K562 (cell line): ENCODE measurements at regions not wholly inside any gene's neighbourhood (a gene's known extent, or its start where the extent isn't known, plus 50 kb on each side); places are given as distances from the start of the nearest gene placed in this dataset.

Experiments used
- ATAC-seq: fragments of 200-7000 bp; cut with Tn5 transposase; 3 replicates; pipeline ENCODE4 v1.9.1; 2020; ENCODE audit warnings: moderate library complexity
- BruUV-seq: library from RNA; stranded (reverse); fragments of 400-500 nt; replicated peaks from 2 replicates; lab custom pipeline; 2021; lab: Mats Ljungman, UMichigan
- CTCF ChIA-PET: fragments of 300-600 bp; formaldehyde crosslinking; extraction: SDS; loops from one replicate; lab custom pipeline; 2021; ENCODE audit warnings: low intra/inter-chr PET ratio; lab: Yijun Ruan, JAX
- POLR2A ChIA-PET: fragments of 300-600, 350-650 bp; sonication (Branson Sonifier 250); formaldehyde crosslinking; extraction: SDS; loops from one replicate; lab custom pipeline; 2021; ENCODE audit warnings: antibody characterized with exemption, inconsistent platforms; lab: Yijun Ruan, JAX
- DNase-seq, 4 experiments: peaks; one replicate each; pipeline versions ENCODE4 v3.0.0 to v3.0.0-alpha.2; 2011 to 2018; ENCODE audit warnings: low spot score in 3 of 4, mixed read lengths in 3 of 4; ENCODE audit errors: extremely low read depth in 1 of 4
- FAIRE-seq: peaks from 2 replicates; lab custom pipeline; 2011; peaks lifted over from hg19 to GRCh38; lab: Jason Lieb, UNC
- H2AFZ ChIP-seq: 2 replicates; pipeline ENCODE4 v1.6.0; 2011; ENCODE audit warnings: low read depth, low read length, control low read depth, inconsistent platforms
- H3K27ac ChIP-seq: fragments of 200-600 bp; 3 replicates; pipeline ENCODE4 v1.8.0; 2011; ENCODE audit warnings: low read depth, mild to moderate bottlenecking, control low read depth, inconsistent platforms, low read length, moderate library complexity, mixed read lengths; ENCODE audit errors: extremely low read depth
- H3K27me3 ChIP-seq, 2 experiments: fragments of 300-600 bp in 1 of 2; 2 replicates in 1 of 2; 3 replicates in 1 of 2; pipeline versions ENCODE4 v1.6.0 to v1.8.0; 2011; ENCODE audit warnings: inconsistent platforms in 2 of 2, low read length in 2 of 2, mild to moderate bottlenecking in 1 of 2, mixed read lengths in 1 of 2, moderate library complexity in 1 of 2; ENCODE audit not compliant: control insufficient read depth in 2 of 2, insufficient read depth in 2 of 2
- H3K36me3 ChIP-seq: fragments of 300-600 bp; 3 replicates; pipeline ENCODE4 v1.8.0; 2011; ENCODE audit warnings: mild to moderate bottlenecking, low read length, inconsistent platforms; ENCODE audit not compliant: control insufficient read depth, insufficient read depth
- H3K4me1 ChIP-seq, 2 experiments: fragments of 200-600 bp in 1 of 2; replicated peaks in 1 of 2; 2 replicates in 1 of 2; 3 replicates in 1 of 2; pipeline versions ENCODE4 v1.5.1 to v1.8.0; 2011; ENCODE audit warnings: inconsistent platforms in 2 of 2, low read length in 2 of 2, mild to moderate bottlenecking in 1 of 2, mixed read lengths in 1 of 2, moderate library complexity in 1 of 2; ENCODE audit not compliant: control insufficient read depth in 2 of 2, insufficient read depth in 2 of 2
- H3K4me2 ChIP-seq: 2 replicates; pipeline ENCODE4 v1.6.1; 2011; ENCODE audit warnings: low read length, control low read depth, inconsistent platforms, mixed read lengths; ENCODE audit not compliant: insufficient read depth
- H3K4me3 ChIP-seq: fragments of 200-600 bp; sonication (generic), shearing (Covaris generic); 2 replicates; pipeline ENCODE4 v1.5.1; 2016; ENCODE audit warnings: control low read depth, inconsistent platforms
- H3K79me2 ChIP-seq: fragments of 200-600 bp; 3 replicates; pipeline ENCODE4 v1.8.0; 2011; ENCODE audit warnings: low read length, inconsistent platforms; ENCODE audit not compliant: control insufficient read depth, insufficient read depth
- H3K9ac ChIP-seq, 2 experiments: 2 replicates each; pipeline versions ENCODE4 v1.6.0 to v1.6.1; 2011; ENCODE audit warnings: low read depth in 2 of 2, low read length in 2 of 2, control low read depth in 1 of 2, inconsistent platforms in 1 of 2, mild to moderate bottlenecking in 1 of 2, mixed read lengths in 1 of 2; ENCODE audit not compliant: insufficient read depth in 1 of 2
- H3K9me1 ChIP-seq: one replicate; pipeline ENCODE4 v1.6.0; 2011; ENCODE audit warnings: inconsistent platforms, mild to moderate bottlenecking, low read length, moderate library complexity; ENCODE audit not compliant: control insufficient read depth, insufficient read depth
- H3K9me3 ChIP-seq: replicated peaks from 2 replicates; pipeline ENCODE4 v1.5.1; 2011; ENCODE audit warnings: low read depth, low read length, inconsistent platforms; ENCODE audit not compliant: control insufficient read depth, insufficient read depth
- H4K20me1 ChIP-seq: replicated peaks from 2 replicates; pipeline ENCODE4 v1.6.1; 2011; ENCODE audit warnings: low read length, inconsistent platforms, mixed read lengths; ENCODE audit not compliant: control insufficient read depth, insufficient read depth
- ARHGAP35 ChIP-seq: fragments of 450-650 bp; IDR thresholded peaks from 2 replicates; pipeline ENCODE4 v1.6.1; 2018; ENCODE audit not compliant: partially characterized antibody
- HMGN3 ChIP-seq: IDR thresholded peaks from 2 replicates; pipeline ENCODE4 v1.6.1; 2011; ENCODE audit warnings: borderline replicate concordance, low read depth, mild to moderate bottlenecking, mixed read lengths, low read length; ENCODE audit not compliant: insufficient read length; ENCODE audit errors: extremely low read depth
- MCM3 ChIP-seq: fragments of 450-650 bp; IDR thresholded peaks from 2 replicates; pipeline ENCODE4 v1.6.1; 2016
- NFATC3 ChIP-seq: fragments of 450-650 bp; IDR thresholded peaks from 2 replicates; pipeline ENCODE4 v1.6.1; 2017; ENCODE audit warnings: mild to moderate bottlenecking
- NFRKB ChIP-seq: fragments of 450-650 bp; IDR thresholded peaks from 2 replicates; pipeline ENCODE4 v1.6.1; 2016; ENCODE audit warnings: low read depth
- NFXL1 ChIP-seq: fragments of 450-650 bp; formaldehyde crosslinking; IDR thresholded peaks from 2 replicates; pipeline ENCODE4 v1.4.0; 2021; ENCODE audit warnings: mild to moderate bottlenecking
- POLR2G ChIP-seq: fragments of 200-400 bp; formaldehyde crosslinking; IDR thresholded peaks from 2 replicates; pipeline ENCODE4 v1.6.1; 2017; ENCODE audit warnings: low read depth, mild to moderate bottlenecking, antibody characterized with exemption, low read length, moderate library complexity
- RB1 ChIP-seq: fragments of 450-650 bp; IDR thresholded peaks from 2 replicates; pipeline ENCODE4 v1.6.1; 2017; ENCODE audit warnings: low read depth, mild to moderate bottlenecking
- SIRT6 ChIP-seq: IDR thresholded peaks from one replicate; pipeline ENCODE4 v1.6.1; 2012; ENCODE audit warnings: low read depth, mild to moderate bottlenecking, control low read depth, inconsistent platforms, low read length, moderate library complexity
- SMARCB1 ChIP-seq: IDR thresholded peaks from 2 replicates; pipeline ENCODE4 v1.6.1; 2011; ENCODE audit warnings: improper control_type of control experiment, low read depth; ENCODE audit not compliant: insufficient read length
- ZNF408 ChIP-seq: fragments of 250-450 bp; sonication (Bioruptor Pico); IDR thresholded peaks from 2 replicates; pipeline ENCODE4 v1.4.0; 2020; ENCODE audit warnings: low read depth, mild to moderate bottlenecking, moderate library complexity
- WGBS: fragments of 100-300 bp; shearing (Covaris generic); methylation state at CpG from one replicate; pipeline ENCODE4 v1.1.6; 2016; ENCODE audit warnings: low coverage, mixed read lengths; ENCODE audit not compliant: insufficient coverage; ENCODE audit errors: missing lambda C conversion rate; 5-methylcytosine and 5-hydroxymethylcytosine counted together
- in situ Hi-C: fragments of 300-500 bp; cut with MboI; formaldehyde crosslinking; loops from 4 replicates; pipeline ENCODE4 v1.15.0; 2018; ENCODE audit warnings: inconsistent platforms, mixed read lengths
- intact Hi-C: fragments of 100-400 bp; cut with micrococcal nuclease; formaldehyde crosslinking; loops from 2 replicates; pipeline ENCODE4 v1.14.2; 2022
- TF ChIP-seq, protein P1 (sequence below): IDR thresholded peaks from 2 replicates; pipeline ENCODE4 v1.6.1; 2012; ENCODE audit warnings: low read depth, low read length, improper control_type of control experiment, borderline replicate concordance
- TF ChIP-seq, protein P2 (sequence below): fragments of 250-450 bp; sonication (Bioruptor Pico); IDR thresholded peaks from 2 replicates; pipeline ENCODE4 v1.8.0; 2022; ENCODE audit warnings: moderate library complexity, mild to moderate bottlenecking, inconsistent platforms
- TF ChIP-seq, protein P3 (sequence below): fragments of 450-650 bp; IDR thresholded peaks from 2 replicates; pipeline ENCODE4 v1.6.1; 2016; ENCODE audit warnings: low read depth, mild to moderate bottlenecking, moderate library complexity

DNA sequence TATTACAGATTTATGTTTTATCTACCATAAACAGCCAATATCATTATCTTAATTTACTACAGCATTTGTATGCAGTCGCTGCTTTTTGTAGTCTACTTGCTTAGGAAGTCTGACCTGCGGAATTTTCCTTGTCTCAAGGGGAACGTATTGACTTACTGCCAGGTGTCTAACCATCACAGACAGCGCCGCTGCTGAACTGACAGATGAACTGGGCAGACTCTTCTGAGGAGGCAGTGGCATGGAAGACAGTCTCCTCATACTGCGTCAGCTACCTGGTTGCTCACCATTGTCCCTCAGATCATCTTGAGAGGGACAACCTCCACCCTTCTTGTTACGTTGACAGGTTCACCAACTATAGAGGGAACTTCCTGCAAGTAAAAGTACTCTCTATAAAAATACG, 574.3 kb upstream of the ZNF462 start:
- ChIA-PET CTCF (no interaction called here), POLR2A (no interaction called here)
- no peak overlapping the region for H3K4me3 ChIP-seq
- ATAC-seq: no peak
- H2AFZ ChIP-seq: no peak overlapping the region
- H3K27ac ChIP-seq: no peak overlapping the region
- no peaks in the 10 kb centered on the region for H3K27me3 ChIP-seq
- no peak overlapping the region for H3K9ac ChIP-seq
- H3K4me1 ChIP-seq: no peaks in the 10 kb centered on the region
- no TSS peak for BruUV-seq
- H4K20me1 ChIP-seq: no peaks in the 10 kb centered on the region
- H3K9me3 ChIP-seq: no peaks in the 10 kb centered on the region
- no peak for TF ChIP-seq POLR2G
- TF ChIP-seq HMGN3: no peak
- TF ChIP-seq, protein P1, sequence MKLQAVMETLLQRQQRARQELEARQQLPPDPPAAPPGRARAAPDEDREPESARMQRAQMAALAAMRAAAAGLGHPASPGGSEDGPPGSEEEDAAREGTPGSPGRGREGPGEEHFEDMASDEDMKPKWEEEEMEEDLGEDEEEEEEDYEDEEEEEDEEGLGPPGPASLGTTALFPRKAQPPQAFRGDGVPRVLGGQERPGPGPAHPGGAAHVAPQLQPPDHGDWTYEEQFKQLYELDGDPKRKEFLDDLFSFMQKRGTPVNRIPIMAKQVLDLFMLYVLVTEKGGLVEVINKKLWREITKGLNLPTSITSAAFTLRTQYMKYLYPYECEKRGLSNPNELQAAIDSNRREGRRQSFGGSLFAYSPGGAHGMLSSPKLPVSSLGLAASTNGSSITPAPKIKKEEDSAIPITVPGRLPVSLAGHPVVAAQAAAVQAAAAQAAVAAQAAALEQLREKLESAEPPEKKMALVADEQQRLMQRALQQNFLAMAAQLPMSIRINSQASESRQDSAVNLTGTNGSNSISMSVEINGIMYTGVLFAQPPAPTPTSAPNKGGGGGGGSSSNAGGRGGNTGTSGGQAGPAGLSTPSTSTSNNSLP: no peak
- TF ChIP-seq NFXL1: no peak
- no peak for TF ChIP-seq ARHGAP35
- no peak for TF ChIP-seq RB1
- no peak for TF ChIP-seq ZNF408 (CRISPR knock-in tag)
- no peak for TF ChIP-seq SMARCB1
- TF ChIP-seq, protein P2, sequence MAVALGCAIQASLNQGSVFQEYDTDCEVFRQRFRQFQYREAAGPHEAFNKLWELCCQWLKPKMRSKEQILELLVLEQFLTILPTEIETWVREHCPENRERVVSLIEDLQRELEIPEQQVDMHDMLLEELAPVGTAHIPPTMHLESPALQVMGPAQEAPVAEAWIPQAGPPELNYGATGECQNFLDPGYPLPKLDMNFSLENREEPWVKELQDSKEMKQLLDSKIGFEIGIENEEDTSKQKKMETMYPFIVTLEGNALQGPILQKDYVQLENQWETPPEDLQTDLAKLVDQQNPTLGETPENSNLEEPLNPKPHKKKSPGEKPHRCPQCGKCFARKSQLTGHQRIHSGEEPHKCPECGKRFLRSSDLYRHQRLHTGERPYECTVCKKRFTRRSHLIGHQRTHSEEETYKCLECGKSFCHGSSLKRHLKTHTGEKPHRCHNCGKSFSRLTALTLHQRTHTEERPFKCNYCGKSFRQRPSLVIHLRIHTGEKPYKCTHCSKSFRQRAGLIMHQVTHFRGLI: no peak
- TF ChIP-seq NFATC3: no peak
- TF ChIP-seq MCM3: no peak
- no peak for TF ChIP-seq SIRT6
- no peak for TF ChIP-seq NFRKB
- TF ChIP-seq, protein P3, sequence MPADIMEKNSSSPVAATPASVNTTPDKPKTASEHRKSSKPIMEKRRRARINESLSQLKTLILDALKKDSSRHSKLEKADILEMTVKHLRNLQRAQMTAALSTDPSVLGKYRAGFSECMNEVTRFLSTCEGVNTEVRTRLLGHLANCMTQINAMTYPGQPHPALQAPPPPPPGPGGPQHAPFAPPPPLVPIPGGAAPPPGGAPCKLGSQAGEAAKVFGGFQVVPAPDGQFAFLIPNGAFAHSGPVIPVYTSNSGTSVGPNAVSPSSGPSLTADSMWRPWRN: no peak
- TF ChIP-seq, all 486 proteins: peak for 0
- no peak for FAIRE-seq
- Histone ChIP-seq H3K4me2 (no peak overlapping the region), H3K9me1 (no peaks in the 10 kb centered on the region), H3K79me2 (no peaks in the 10 kb centered on the region), H3K36me3 (no peaks in the 10 kb centered on the region)
- WGBS: 0% methylated on average over 8 of the region's 8 CpGs
- intact Hi-C loops (no loop called here), in situ Hi-C loops (no loop called here)
- no peak for DNase-seq
